GM06990 (cell line): ENCODE measurements at regions not wholly inside any gene's neighbourhood (a gene's known extent, or its start where the extent isn't known, plus 50 kb on each side); places are given as distances from the start of the nearest gene placed in this dataset.

Experiments used
- DNase-seq: peaks from one replicate; pipeline ENCODE4 v3.0.0-alpha.2; 2011; ENCODE audit not compliant: insufficient read length; ENCODE audit errors: extremely low read depth
- H3K27me3 ChIP-seq: replicated peaks from 2 replicates; pipeline ENCODE4 v1.6.0; 2011; ENCODE audit warnings: low read length; ENCODE audit not compliant: control insufficient read depth, insufficient read depth
- H3K36me3 ChIP-seq: 2 replicates; pipeline ENCODE4 v1.5.1; 2011; ENCODE audit warnings: low read length; ENCODE audit not compliant: control insufficient read depth, insufficient read depth
- H3K4me3 ChIP-seq: replicated peaks from 2 replicates; pipeline ENCODE4 v1.5.1; 2011; ENCODE audit warnings: low read depth, mild to moderate bottlenecking, control low read depth, low read length
- CTCF ChIP-seq: IDR thresholded peaks from 2 replicates; pipeline ENCODE4 v1.5.1; 2011; ENCODE audit warnings: low read length, control low read depth, mild to moderate bottlenecking, inconsistent platforms; ENCODE audit not compliant: insufficient read depth, poor library complexity, severe bottlenecking

- TF ChIP-seq CTCF = no peak
- Histone ChIP-seq H3K36me3 (no peaks in the 10 kb centered on the region), H3K4me3 (no peak overlapping the region), H3K27me3 (no peaks in the 10 kb centered on the region)
- no peak for DNase-seq
Observed at GRCh38 chr5:162699361-162699760, 631.8 kb downstream of the GABRG2 start.

GRCh38 chr5:162703914-162704313 is 636.3 kb downstream of the GABRG2 start:
- Histone ChIP-seq H3K4me3 (no peak overlapping the region), H3K27me3 (no peaks in the 10 kb centered on the region), H3K36me3 (no peaks in the 10 kb centered on the region)
- no peak for TF ChIP-seq CTCF
- DNase-seq = no peak

- Histone ChIP-seq H3K36me3 (no peaks in the 10 kb centered on the region), H3K4me3 (no peak overlapping the region), H3K27me3 (no peaks in the 10 kb centered on the region)
- no peak for DNase-seq
- TF ChIP-seq CTCF = no peak
Observed at GRCh38 chr5:162711244-162711643, 643.7 kb downstream of the GABRG2 start.

- TF ChIP-seq CTCF = no peak
- H3K36me3 ChIP-seq = no peaks in the 10 kb centered on the region
- no peaks in the 10 kb centered on the region for H3K27me3 ChIP-seq
- no peak overlapping the region for H3K4me3 ChIP-seq
- no peak for DNase-seq
Observed at GRCh38 chr5:162719720-162720119, 652.1 kb downstream of the GABRG2 start.

- Histone ChIP-seq H3K4me3 (no peak overlapping the region), H3K36me3 (no peaks in the 10 kb centered on the region), H3K27me3 (no peaks in the 10 kb centered on the region)
- no peak for DNase-seq
- no peak for TF ChIP-seq CTCF
Observed at GRCh38 chr5:162721125-162721524, 653.6 kb downstream of the GABRG2 start.

- H3K27me3 ChIP-seq = no peaks in the 10 kb centered on the region
- no peak for TF ChIP-seq CTCF
- no peak for DNase-seq
- no peaks in the 10 kb centered on the region for H3K36me3 ChIP-seq
- H3K4me3 ChIP-seq = no peak overlapping the region
Observed at GRCh38 chr5:162752612-162753011, 684.8 kb upstream of the CCNG1 start.
